ENCODE measurements at regions not wholly inside any gene's neighbourhood (a gene's known extent, or its start where the extent isn't known, plus 50 kb on each side); places are given as distances from the start of the nearest gene placed in this dataset.

DNA sequence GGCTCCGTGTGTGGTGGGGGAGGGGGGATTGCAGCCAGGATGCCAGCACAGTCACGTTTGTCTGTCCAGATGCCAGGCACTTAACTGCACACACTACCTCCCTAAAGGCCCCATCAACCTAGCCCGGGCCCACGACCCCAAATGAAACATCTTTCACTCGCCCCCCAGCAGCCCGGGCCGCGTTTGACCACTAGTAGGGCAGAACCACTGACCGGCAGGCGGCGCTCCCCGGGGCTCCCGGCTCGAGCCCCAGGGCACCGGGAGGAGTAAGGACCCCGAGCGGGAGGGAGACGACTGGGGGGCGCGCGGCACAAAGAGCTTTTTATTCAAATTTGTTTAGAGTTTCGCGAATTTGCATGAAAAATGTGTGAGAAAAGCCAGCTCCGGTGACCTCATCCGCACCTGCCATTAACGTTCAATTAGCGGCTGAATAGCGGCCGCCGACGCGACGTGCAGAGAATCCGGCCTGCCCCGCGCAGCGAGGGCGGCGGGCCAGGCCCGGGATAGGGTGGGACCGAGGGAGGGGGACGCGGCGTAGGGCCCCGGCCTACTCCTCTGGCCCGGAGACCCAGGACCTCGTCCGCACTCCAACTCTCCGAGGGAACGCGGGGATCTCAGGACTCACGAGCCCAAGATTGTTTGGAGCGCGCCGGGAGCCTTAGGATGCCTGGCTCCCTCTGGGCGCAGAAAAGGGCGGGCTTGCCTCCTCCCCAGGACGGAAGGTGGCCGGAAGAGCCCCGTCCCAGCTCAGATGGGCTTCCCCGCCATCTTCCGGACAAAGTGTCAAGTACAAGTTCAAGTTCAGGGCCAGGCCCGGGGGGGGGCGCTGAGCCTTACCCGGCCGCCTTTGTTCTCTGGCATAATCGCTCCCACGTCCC lies 64.9 kb upstream of the POLG start:
- no peak for DNase-seq (ENCODE audit: low read depth)

GRCh38 chr15:89398896-89399237 lies 64.2 kb upstream of the POLG start:
- DNase-seq (ENCODE audit: low read depth), result no peak

- no peak for DNase-seq (ENCODE audit: low read depth)
Observed at GRCh38 chr15:89397653-89398023, 63.0 kb upstream of the POLG start.

DNA sequence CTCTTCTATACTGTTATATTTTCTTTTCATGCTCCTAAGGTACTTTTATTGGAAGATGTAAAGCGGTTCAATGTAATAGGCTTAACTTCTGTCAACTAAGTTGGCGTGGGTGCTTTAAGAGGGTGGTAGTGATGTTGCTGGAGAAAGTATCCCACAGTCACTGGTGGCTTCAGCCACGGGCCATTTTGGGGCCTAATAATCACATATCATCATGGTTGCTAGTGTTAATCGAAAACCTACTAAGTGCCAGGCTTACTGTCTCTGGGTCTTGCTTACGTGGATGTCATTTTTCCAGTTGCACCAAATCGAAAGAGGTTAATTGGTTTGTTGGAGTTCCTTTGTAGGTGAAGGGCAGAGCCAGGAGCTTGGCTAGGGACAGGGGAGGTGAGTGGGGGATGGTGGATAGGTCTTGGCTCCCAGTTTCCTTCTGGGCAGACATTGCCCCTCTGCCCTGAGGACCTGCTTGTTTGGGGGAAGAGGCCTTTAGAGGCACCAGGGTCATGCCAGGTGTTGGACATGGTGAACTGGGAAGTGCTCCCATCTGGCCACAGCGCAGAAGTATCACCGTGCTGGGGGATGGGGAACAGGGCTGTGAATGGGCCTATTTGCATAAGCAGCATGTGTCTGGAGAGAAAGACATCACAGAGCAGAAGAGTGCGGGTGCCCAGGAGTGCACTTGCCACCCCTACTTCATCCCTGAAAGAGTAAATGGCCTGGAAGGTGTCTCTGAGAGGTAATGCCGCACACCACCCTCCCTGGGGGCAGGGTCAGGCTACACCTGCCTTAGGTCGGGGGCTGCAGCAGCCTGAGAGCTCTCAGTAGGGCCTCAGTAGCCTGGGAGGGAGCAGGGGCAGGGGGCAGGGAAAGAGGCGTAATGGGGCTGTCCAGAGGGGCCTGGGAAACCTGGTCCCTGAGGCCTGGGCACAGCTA lies 62.4 kb upstream of the POLG start:
- no peak for DNase-seq (ENCODE audit: low read depth)

DNA sequence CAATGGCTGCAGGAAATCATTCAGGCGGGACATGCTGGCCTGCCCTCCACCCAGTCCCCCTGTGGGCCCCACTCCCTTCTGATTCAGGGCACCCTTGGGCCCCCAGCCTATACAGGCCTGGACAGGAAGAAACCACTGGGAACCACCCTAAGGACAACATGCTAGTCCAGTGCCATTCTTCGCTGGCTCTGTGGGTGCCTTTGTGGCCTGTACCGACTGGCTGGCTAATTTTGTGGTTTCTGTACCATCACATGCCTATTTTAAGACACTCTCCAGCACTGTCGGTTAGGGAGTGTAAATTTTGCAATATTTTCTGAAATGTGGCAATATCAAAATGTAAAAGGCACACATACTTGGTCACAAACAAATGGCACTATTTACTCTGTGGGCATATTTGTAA lies 61.4 kb upstream of the POLG start:
- DNase-seq (ENCODE audit: low read depth), result no peak

DNA sequence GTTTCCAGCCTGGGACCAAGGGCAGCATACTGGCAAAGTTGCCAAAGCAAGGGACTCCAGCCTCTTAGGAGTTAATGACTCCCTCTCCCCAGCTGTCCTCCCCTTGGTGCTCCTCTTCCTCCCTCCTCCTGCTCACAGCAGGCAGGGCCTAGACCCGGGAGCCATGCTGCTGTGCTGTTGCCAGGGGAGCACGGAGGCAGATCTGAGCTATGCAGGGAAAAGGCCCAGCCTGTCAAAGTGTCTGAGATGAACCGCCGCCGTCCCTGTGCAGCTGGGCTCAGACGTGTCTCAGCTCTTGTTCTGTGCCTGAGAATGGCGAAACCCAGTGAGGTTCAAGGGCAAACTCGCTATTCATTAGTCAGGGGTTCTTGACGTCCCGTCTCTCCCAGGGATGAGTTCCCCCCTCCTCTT lies 60.8 kb upstream of the POLG start:
- DNase-seq (ENCODE audit: low read depth), result no peak

DNA sequence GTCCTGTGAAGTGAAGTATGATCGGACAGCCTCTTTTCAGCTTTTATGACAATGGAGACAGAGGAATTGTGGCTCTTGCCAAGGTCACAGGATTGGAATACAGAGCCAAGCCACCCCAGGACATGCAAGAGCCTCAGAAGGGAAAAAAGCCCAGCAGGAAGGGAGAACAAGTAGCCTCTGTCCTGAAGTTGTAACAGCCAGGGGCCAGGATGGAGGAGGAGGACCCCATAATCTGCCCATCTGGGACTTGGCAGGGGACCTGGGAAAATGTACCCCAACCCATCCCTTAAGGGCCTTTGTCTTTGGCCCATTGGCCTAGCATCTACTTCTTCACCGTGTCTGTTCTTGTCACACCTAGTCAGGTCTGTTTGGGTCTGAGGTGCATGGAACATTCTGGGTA lies 60.4 kb upstream of the POLG start:
- DNase-seq (ENCODE audit: low read depth), result no peak

- DNase-seq (ENCODE audit: low read depth), result no peak
Observed at GRCh38 chr15:89393056-89393455, 58.4 kb upstream of the POLG start.

GRCh38 chr15:89391685-89392257 lies 57.1 kb upstream of the POLG start:
- DNase-seq (ENCODE audit: low read depth), result no peak

DNA sequence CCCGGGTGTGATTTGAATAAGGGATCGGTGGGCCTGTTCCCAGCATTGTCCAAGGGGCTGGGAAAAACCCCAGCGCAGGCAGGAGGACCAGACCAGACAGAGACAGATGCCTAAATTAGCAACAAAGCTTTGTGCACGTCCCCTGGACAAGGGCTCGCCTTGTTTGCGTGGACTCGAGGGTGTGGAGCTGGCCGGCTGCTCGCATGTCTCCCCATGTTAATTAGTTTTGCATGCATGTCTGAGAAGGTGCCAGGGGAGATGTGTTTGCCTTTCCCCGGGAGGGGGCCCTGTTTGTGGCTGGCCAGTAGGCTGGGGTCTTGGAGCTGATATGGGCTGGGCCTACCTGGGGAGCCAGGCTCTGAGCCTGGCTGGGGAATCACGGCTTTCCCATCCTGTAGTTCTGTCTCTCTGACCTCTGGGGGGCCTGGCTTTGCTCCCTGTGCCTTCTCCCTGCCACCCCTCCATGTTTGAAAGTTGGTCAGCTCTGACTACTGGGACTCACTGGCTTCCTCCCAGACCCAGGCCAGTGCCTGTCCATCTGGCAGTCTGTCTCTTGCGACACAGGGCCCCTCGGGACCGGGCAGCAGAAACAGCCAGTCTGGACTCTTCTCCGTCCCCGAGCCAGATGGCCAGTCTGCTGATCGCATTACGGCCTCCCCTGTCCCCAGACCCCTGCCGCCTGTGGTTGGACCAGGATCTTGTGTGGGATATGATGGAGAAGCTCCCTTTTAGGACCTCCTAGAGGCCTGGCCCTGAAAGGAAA lies 55.4 kb upstream of the POLG start:
- no peak for DNase-seq (ENCODE audit: low read depth)

DNA sequence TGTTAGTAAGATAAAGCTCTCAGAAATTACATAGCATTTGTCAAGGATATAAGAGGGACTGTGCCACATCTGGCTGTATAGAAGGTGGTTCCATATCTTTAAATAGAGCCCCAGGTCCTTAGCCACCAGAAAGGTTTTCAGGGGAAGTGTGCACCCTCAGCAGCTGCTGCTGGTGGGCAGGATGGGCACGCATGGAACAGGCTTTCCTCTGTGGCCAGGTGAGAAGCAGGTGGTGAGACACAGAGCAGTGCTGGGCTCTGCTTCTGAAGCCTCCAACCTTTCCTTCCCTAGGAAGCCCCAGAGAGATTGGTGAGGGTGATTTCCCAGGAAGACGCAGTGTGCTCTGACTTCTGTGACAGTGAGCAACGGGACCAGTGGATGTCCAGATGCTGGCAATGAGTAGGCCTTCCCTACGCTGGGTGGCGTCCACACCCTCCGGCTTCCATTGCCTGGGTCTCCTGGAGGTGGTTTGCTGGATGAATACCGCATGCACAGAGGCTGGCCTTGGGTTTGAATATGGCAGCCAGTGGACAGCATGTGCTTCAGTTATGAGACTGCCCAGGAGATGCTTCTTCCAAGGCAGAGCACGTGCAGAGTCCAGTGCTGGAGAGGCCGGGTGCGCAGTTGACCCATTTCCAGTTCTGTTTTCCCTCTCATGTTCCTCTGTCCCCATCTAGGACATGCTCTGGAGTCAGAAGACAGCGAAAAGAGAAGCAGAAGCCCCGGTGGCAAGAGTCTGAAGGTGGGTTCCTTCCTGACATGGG lies 52.7 kb upstream of the POLG start:
- no peak for DNase-seq (ENCODE audit: low read depth)

DNA sequence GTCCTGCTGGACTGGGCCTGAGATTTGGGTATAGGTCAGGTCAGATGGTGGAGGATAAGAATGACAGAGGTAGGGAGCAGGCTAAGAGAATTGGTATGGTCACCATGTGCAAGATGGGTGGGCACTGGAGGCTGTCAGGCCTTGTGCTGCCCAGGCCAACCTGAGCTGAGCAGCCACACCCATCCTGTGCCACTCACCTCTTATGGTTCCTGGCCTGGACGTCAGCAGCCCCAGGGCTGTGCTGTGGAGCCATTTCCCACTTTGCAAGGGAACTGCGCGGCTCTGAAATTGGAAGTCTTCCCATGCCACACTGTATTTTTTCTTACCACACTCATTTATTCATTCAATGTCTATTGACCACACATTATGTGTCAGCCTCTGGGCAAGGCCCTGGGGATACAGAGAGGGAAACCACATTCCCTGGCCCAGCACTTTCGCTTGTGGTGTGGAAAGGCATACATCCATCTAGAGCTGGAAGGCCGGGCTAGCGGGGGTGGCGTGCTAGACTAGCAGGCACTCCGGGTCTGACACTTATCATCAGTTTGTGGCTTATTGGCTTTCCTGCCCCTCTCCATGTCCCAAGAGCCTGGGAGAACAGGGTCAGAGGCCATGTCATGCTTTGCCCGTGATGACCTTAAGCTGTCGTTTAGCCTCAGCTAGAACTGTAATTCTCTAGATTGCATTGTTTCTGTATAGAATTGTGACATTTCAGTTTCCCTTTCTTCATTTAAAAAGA lies 51.1 kb upstream of the POLG start:
- DNase-seq (ENCODE audit: low read depth), result no peak

Data from activated T-helper 1 cell treated with Interleukin-2 at 50 U/mL for 16 hours (primary cell).